Sigmoid colon (tissue), 4 donors: ENCODE measurements at regions not wholly inside any gene's neighbourhood (a gene's known extent, or its start where the extent isn't known, plus 50 kb on each side); places are given as distances from the start of the nearest gene placed in this dataset.

Experiments
- CTCF ChIP-seq, 4 experiments: fragments of 450-650 bp in 3 of 4; fragments of 200-600 bp in 1 of 4; IDR thresholded peaks; one replicate each; pipeline ENCODE4 v1.5.1; 2016 to 2019; ENCODE audit warnings: antibody characterized with exemption in 4 of 4, mild to moderate bottlenecking in 3 of 4, moderate library complexity in 2 of 4
- EP300 ChIP-seq, 4 donors: sonication (generic); formaldehyde crosslinking; IDR thresholded peaks; one replicate each; pipeline ENCODE4 v1.6.1; 2017; ENCODE audit warnings: antibody characterized with exemption in 4 of 4
- POLR2A ChIP-seq, 2 donors: fragments of 450-650 bp; IDR thresholded peaks; one replicate each; pipeline ENCODE4 v1.6.1; 2016; ENCODE audit warnings: antibody characterized with exemption in 2 of 2, mild to moderate bottlenecking in 2 of 2, moderate library complexity in 2 of 2
- POLR2AphosphoS5 ChIP-seq, 4 donors: sonication (generic); formaldehyde crosslinking; IDR thresholded peaks; one replicate each; pipeline ENCODE4 v1.6.1; 2017; ENCODE audit warnings: antibody characterized with exemption in 4 of 4

DNA sequence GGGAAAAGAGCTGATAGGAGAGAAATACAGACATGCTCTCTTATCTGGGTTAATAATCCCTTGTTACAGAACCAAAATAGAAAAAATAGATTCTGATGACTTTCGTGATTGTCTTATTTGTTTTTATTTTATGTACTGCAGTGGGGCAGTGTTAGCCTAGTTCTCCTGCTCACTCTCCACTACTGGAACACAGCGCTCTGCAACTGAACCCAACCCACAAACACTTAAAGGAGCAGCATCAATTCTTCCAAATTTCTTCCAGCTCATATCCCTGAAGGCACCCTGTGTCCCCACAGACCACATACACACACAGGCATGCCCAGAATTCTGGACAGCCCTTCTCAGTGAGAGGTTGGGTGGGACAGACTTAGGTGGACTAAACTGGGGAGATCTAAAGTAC is 160.6 kb downstream of the SS18 start:
- TF ChIP-seq CTCF (IDR thresholded peaks at IDR 0.05) (no peak), POLR2A (IDR thresholded peaks at IDR 0.05) (no peak), EP300 (IDR thresholded peaks at IDR 0.05) (no peak), POLR2AphosphoS5 (IDR thresholded peaks at IDR 0.05) (no peak)
